GM19240 (cell line): ENCODE measurements at regions not wholly inside any gene's neighbourhood (a gene's known extent, or its start where the extent isn't known, plus 50 kb on each side); places are given as distances from the start of the nearest gene placed in this dataset.

ENCODE experiments used
- DNase-seq: peaks from one replicate; pipeline ENCODE4 v3.0.0; 2011; ENCODE audit warnings: low spot score; ENCODE audit not compliant: insufficient read length

DNA sequence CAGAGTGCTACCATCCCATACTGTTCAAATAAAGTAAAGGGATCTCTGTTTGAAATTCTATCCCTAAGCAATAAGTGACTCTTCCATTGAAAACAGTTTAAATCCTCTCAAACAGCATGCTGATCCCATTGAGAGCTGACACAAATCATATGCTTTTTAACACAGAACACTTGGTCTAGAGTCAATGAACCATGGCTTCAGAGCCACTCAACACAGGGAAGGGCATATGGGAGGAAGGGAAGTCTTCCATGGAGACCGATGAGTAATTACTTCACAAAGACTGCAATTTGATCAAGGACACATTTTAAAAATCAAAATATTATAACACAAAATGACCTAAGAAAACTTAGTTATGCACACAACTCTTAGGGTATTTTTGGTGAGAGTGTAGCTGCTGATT lies 1073.0 kb upstream of the MAP3K7 start:
- no peak for DNase-seq

GRCh38 chr6:91654793-91655192 lies 1067.9 kb upstream of the MAP3K7 start:
- DNase-seq: no peak

DNA sequence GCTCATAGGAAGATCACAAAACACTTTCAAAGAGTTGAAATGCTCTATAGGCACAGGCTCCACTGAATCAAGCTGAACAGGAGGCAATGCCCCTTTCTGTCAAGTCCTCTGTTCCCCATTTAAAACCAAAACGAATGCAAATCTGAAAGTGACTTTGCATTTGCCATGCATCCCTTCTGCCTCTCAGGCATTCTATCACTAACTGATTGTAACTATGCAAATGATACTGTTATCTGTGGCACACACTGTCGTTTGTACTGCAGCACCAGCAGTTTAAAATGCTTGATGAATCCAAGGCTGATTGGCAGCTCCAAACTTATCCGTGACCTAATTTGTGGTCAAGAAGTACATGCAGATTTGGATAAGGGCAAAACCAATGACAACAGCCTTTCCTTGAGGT lies 1067.5 kb upstream of the MAP3K7 start:
- DNase-seq: no peak

- DNase-seq: no peak
These were observed 1067.0 kb upstream of the MAP3K7 start for GRCh38 chr6:91653895-91654294.

GRCh38 chr6:91653076-91653723 lies 1066.3 kb upstream of the MAP3K7 start:
- no peak for DNase-seq

GRCh38 chr6:91646649-91647048 lies 1059.8 kb upstream of the MAP3K7 start:
- no peak for DNase-seq

- no peak for DNase-seq
These were observed 1058.9 kb upstream of the MAP3K7 start for GRCh38 chr6:91645811-91646210.

DNA sequence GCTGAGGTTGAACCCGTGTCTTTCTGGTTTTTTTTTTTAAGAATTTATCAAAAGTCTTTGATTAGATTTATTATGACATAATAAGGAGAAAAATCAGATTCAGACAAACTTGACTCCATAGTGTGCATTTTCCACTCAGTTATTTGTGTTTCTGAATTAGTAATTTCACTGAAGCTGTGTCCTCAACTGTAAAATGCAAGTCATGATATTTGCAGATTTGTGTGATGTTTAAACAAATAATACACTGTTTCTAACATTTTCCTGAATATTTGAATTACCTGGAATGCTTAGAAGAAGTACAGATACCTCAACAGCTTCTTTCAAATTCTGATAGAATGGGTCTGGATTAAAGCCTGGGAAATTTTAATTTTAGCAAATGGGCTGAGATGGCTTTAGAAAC lies 1050.3 kb upstream of the MAP3K7 start:
- DNase-seq: no peak

DNA sequence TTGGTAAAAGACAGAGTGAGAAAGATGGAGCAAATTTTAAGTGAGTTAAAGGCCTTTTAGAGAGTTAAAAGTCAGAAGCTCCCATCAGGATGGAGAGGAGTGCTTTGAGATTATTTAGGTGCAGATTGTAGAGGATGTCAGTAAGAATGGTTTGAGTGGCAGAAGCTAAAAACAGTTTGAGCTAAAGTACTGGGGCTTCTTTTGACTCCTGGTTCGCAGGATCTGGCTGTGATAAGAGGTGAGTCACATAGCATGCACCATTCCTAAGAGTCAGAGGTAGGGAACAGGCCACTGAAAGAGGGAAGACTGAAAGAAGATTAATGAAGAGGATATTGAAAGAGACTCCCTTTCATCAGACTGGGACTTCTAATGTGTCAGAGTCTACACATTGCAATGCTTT lies 1047.9 kb upstream of the MAP3K7 start:
- no peak for DNase-seq

DNA sequence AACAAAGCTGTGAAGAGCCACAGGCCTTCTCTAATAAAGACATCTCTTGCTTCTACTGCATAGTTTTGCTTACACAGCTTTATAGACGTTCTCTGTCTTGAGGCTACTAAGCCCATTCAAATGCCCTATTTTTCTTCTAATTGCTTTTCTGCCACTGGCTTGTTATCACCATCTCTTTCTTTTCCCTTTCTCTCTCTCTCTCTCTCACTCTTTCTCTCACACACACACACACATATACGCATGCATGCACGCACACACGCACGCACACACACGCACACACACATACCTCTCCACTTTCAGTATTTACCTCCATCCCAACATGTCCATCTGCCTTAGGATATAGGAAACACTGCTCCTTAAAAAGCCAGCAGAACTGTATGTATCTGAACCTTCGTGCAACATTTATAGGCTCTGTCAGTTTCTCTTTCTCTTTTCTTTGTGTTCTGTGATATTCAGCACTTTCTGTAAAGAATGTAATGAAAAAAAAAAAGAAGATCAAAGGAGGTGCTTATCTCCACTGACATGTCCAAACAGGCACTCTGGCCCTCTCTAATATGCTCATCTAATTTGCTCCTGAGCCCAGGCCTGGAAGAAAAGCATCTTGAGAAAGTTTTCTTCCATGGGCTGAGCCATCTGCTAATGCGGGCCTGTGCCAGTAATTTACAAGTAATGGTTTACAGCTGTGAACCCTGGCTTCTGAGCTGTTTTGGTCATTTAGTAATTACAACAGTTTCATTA lies 1046.7 kb upstream of the MAP3K7 start:
- no peak for DNase-seq

GRCh38 chr6:91632308-91632707 lies 1045.4 kb upstream of the MAP3K7 start:
- DNase-seq: no peak

GRCh38 chr6:91631227-91631626 lies 1044.4 kb upstream of the MAP3K7 start:
- DNase-seq: no peak

DNA sequence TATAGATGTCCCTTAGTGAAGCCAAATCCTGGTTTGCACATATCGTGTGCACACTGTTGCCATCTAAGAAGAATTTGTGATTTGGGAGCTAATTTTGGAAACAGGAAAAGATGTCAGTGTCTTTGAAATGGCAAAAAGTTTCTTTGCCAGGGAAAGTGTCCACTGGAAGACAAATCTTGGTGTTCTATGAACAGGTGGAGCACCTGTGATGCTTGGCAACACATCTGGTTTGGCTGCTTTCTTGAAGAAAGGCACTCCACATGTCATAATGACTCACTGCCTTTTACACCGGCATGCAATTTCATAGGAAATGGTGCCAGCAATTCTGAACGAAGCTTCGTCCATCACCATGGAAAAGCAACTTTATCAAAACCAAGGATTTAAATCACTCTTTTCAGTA lies 1040.0 kb upstream of the MAP3K7 start:
- no peak for DNase-seq

DNA sequence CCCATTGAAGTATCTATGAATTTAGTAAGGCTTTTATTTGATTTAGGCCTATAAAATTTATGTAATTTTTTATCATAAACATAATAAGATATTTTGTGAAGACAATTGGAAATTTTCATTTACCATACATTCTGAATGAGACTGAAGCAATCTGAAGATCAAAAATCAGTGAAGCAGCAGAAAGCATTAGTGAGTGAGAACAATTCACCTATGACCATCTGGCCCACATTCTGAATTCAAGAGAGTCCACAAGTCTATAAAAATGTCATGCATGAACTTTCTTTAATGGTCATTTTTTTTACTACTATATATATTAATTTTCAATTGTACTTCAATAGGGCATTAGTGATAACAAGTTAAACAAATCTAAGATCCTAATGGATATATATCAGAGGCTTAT lies 1026.6 kb upstream of the MAP3K7 start:
- no peak for DNase-seq

DNA sequence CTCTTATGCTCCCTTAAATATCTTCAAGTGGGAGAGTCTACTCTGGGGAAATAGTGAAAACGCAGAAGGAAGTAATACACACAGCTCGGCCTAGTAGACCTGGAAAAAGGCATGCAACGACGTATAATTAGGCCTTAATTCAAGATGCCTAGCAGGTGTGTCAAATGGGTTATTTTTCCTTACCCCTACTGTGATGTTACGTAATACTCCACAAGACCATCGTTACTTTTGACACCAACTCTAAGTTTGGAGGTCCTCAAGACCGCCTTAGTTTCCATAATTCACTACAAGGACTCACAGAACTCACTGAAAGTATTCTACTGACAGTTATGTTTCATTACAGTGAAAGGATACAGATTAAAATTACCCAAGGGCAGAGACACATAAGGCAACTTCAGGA lies 1024.3 kb upstream of the MAP3K7 start:
- no peak for DNase-seq

DNA sequence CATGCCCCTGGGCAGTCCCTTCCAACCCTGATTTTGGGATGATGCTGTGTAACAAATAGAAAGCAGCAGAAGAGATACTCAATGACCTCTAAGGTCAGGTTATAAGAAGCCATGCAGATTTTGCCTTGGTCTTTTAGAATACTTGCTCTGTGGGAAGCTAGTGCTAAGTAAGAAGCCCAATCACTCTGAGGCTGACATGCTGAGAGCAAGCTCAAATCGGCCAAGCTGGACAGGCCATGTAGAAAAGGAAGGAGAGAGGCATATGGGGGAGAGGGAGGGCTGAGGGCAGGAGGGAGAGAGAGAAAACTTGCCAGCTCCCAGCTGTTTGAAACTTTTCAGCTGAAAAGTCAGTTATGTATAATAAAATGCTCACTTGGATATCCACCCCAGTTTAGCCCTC lies 1021.6 kb upstream of the MAP3K7 start:
- no peak for DNase-seq

GRCh38 chr6:91606148-91606901 lies 1019.5 kb upstream of the MAP3K7 start:
- DNase-seq: no peak

- no peak for DNase-seq
These were observed 1013.7 kb upstream of the MAP3K7 start for GRCh38 chr6:91600561-91600960.

GRCh38 chr6:91590191-91590590 lies 1003.3 kb upstream of the MAP3K7 start:
- no peak for DNase-seq

DNA sequence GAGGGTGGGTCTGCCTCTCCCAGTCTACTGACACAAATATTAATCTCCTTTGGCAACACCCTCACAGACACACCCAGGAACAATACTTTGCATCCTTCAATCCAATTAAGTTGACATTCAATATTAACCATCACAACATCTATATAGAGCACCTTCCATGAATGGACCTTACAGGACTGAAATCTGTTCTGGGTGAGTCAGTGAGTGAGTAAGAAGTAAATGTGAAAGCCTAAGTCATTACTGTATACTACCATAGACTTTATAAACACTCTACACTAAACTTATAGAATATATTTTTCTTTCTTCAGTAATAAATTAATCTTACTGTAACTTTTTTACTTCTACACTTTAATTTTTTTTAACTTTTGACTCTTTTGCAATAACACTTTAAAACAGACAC lies 993.8 kb upstream of the MAP3K7 start:
- no peak for DNase-seq

- DNase-seq: no peak
These were observed 988.2 kb upstream of the MAP3K7 start for GRCh38 chr6:91575032-91575431.

- no peak for DNase-seq
These were observed 987.0 kb upstream of the MAP3K7 start for GRCh38 chr6:91573826-91574416.
